ENCODE measurements at regions not wholly inside any gene's neighbourhood (a gene's known extent, or its start where the extent isn't known, plus 50 kb on each side); places are given as distances from the start of the nearest gene placed in this dataset.

- TF ChIP-seq POLR2AphosphoS5 (IDR thresholded peaks at IDR 0.05; ENCODE audit: insufficient read depth in 1 of 2, low read depth in 1 of 2), result no peak
- no peak for TF ChIP-seq CTCF (IDR thresholded peaks at IDR 0.05)
- no peak for TF ChIP-seq POLR2A (IDR thresholded peaks at IDR 0.05)
Observed at GRCh38 chr2:156206355-156206754, 126.2 kb downstream of the NR4A2 start.
